ENCODE measurements at regions not wholly inside any gene's neighbourhood (a gene's known extent, or its start where the extent isn't known, plus 50 kb on each side); places are given as distances from the start of the nearest gene placed in this dataset.

DNA sequence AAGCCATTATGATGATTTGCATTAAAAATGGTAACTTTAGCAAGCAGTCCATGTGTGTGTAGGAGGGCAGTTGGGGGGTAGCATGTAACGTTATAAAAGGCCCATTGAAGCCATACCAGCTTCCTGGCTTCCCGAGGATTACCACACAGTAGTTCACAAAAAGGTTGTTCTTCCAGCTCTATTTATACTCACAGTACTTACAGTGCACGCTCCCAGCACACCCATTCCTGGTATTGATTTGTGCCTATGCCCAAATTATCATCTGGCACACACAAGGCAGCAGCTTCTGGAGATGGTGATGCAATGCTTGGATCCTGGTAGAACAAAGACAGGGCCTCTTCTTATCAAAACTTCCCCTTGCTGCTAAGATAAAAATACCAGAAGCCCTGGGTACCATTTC lies 436.8 kb downstream of the HAO1 start:
- no peak for TF ChIP-seq EZH2 (IDR thresholded peaks at IDR 0.05; ENCODE audit: borderline replicate concordance, low read depth, low read length, severe bottlenecking)
- TF ChIP-seq, protein P1, sequence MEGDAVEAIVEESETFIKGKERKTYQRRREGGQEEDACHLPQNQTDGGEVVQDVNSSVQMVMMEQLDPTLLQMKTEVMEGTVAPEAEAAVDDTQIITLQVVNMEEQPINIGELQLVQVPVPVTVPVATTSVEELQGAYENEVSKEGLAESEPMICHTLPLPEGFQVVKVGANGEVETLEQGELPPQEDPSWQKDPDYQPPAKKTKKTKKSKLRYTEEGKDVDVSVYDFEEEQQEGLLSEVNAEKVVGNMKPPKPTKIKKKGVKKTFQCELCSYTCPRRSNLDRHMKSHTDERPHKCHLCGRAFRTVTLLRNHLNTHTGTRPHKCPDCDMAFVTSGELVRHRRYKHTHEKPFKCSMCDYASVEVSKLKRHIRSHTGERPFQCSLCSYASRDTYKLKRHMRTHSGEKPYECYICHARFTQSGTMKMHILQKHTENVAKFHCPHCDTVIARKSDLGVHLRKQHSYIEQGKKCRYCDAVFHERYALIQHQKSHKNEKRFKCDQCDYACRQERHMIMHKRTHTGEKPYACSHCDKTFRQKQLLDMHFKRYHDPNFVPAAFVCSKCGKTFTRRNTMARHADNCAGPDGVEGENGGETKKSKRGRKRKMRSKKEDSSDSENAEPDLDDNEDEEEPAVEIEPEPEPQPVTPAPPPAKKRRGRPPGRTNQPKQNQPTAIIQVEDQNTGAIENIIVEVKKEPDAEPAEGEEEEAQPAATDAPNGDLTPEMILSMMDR (IDR thresholded peaks at IDR 0.05; ENCODE audit: borderline replicate concordance, extremely low read depth, low read length, poor library complexity, severe bottlenecking), result no peak

Measured in DND-41 (cell line).